AG04450 (cell line): ENCODE measurements at regions not wholly inside any gene's neighbourhood (a gene's known extent, or its start where the extent isn't known, plus 50 kb on each side); places are given as distances from the start of the nearest gene placed in this dataset.

Experiments
- CTCF ChIA-PET: fragments of 300-600, 350-600 bp; formaldehyde crosslinking; extraction: SDS; loops from one replicate; lab custom pipeline; 2022; ENCODE audit warnings: antibody characterized with exemption, inconsistent platforms; lab: Charles Lee
- POLR2A ChIA-PET: fragments of 350-600 bp; formaldehyde crosslinking; extraction: SDS; loops from one replicate; lab custom pipeline; 2021; ENCODE audit warnings: antibody characterized with exemption, inconsistent platforms; lab: Yijun Ruan, JAX
- DNase-seq: peaks from one replicate; pipeline ENCODE4 v3.0.0-alpha.2; 2011; ENCODE audit warnings: low read depth, low spot score
- H3K27ac ChIP-seq: one replicate; pipeline ENCODE4 v1.5.1; 2012; ENCODE audit warnings: low read depth, low read length, control low read depth
- H3K27me3 ChIP-seq: one replicate; pipeline ENCODE4 v1.6.0; 2012; ENCODE audit warnings: low read length; ENCODE audit not compliant: control insufficient read depth, insufficient read depth
- H3K4me3 ChIP-seq: 2 replicates; pipeline ENCODE4 v1.5.1; 2011; ENCODE audit warnings: mild to moderate bottlenecking, low read depth, low read length, control low read depth
- H3K9me3 ChIP-seq: 2 replicates; pipeline ENCODE4 v1.5.1; 2012; ENCODE audit warnings: low read length; ENCODE audit not compliant: control insufficient read depth, insufficient read depth
- TF ChIP-seq, protein P1 (sequence below): IDR thresholded peaks from 2 replicates; pipeline ENCODE4 v1.5.1; 2011; ENCODE audit warnings: low read depth, low read length, control low read depth, inconsistent platforms

GRCh38 chr7:156543699-156544598 is 96.6 kb upstream of the RNF32 start:
- POLR2A ChIA-PET: no interaction called here
- CTCF ChIA-PET: no interaction called here
- DNase-seq: no peak
- no peaks in the 10 kb centered on the region for H3K27me3 ChIP-seq
- TF ChIP-seq, protein P1, sequence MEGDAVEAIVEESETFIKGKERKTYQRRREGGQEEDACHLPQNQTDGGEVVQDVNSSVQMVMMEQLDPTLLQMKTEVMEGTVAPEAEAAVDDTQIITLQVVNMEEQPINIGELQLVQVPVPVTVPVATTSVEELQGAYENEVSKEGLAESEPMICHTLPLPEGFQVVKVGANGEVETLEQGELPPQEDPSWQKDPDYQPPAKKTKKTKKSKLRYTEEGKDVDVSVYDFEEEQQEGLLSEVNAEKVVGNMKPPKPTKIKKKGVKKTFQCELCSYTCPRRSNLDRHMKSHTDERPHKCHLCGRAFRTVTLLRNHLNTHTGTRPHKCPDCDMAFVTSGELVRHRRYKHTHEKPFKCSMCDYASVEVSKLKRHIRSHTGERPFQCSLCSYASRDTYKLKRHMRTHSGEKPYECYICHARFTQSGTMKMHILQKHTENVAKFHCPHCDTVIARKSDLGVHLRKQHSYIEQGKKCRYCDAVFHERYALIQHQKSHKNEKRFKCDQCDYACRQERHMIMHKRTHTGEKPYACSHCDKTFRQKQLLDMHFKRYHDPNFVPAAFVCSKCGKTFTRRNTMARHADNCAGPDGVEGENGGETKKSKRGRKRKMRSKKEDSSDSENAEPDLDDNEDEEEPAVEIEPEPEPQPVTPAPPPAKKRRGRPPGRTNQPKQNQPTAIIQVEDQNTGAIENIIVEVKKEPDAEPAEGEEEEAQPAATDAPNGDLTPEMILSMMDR: no peak
- H3K9me3 ChIP-seq: peaks cover 26% of the 10 kb centered on the region
- H3K4me3 ChIP-seq: no peak overlapping the region
- no peak overlapping the region for H3K27ac ChIP-seq

DNA sequence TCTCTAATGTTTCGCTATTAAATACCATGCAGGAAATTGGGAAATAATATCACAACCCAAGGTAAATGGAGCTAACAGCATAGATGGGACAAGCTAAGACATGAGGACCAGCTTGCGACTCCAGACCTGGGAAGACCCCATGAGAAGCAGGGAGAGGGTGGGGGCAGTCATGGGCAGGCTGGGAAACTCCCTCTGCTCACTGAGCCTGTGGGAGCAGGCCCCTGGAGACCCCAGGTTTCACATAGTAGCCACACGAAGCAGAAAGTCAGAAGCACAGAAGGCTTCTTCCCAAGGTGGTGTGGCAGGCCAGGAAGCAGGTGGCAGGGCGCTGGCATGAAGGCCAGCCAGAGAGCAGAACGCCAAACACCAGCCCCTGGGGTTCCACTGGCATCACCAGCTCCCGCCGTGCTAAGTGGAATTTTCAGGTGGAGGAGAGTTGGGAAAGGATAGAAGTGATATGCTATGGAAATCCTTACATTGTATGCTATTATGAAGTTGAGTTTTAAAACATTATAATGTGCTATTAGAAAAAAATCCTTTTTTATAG is 99.9 kb upstream of the RNF32 start:
- H3K27ac ChIP-seq: no peak overlapping the region
- DNase-seq: no peak
- TF ChIP-seq, protein P1: no peak
- H3K27me3 ChIP-seq: no peaks in the 10 kb centered on the region
- ChIA-PET POLR2A (no interaction called here), CTCF (no interaction called here)
- no peak overlapping the region for H3K4me3 ChIP-seq
- H3K9me3 ChIP-seq: peaks cover 28% of the 10 kb centered on the region

- ChIA-PET POLR2A (no interaction called here), CTCF (no interaction called here)
- no peak overlapping the region for H3K27ac ChIP-seq
- H3K4me3 ChIP-seq: no peak overlapping the region
- H3K27me3 ChIP-seq: no peaks in the 10 kb centered on the region
- peaks cover 28% of the 10 kb centered on the region for H3K9me3 ChIP-seq
- TF ChIP-seq, protein P1: no peak
- no peak for DNase-seq
Observed at GRCh38 chr7:156539999-156540398, 100.6 kb upstream of the RNF32 start.

DNA sequence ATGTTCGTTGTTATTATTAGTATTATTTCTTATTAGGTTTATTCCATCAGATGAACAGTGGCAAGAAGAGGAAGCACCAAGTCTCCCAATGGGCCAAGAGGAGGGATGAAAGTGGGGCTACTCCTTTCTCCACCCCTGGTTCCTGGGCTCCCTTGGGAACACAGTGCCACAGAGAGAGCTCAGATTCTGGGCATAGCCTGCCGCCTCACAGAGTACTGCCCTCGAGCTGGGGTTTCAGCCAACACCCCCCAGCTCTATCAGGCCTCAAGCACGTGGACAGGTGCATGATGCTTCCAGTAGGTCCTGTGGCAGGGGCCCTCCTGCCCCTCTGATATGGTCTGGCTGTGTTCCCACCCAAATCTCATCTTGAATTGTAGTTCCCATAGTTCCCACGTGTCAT is 103.6 kb upstream of the RNF32 start:
- TF ChIP-seq, protein P1: no peak
- no peak for DNase-seq
- H3K27me3 ChIP-seq: no peaks in the 10 kb centered on the region
- ChIA-PET POLR2A (no interaction called here), CTCF (no interaction called here)
- no peak overlapping the region for H3K4me3 ChIP-seq
- peaks cover 30% of the 10 kb centered on the region for H3K9me3 ChIP-seq
- H3K27ac ChIP-seq: no peak overlapping the region

- CTCF ChIA-PET: no interaction called here
- DNase-seq: no peak
Observed at GRCh38 chr7:156534925-156535324, 105.6 kb upstream of the RNF32 start.

More at GRCh38 chr7:156534925-156535324, 105.6 kb upstream of the RNF32 start:
- Histone ChIP-seq H3K27ac (no peak overlapping the region), H3K9me3 (peaks cover 26% of the 10 kb centered on the region), H3K27me3 (no peaks in the 10 kb centered on the region), H3K4me3 (no peak overlapping the region)
- TF ChIP-seq, protein P1: no peak
- POLR2A ChIA-PET: no interaction called here
